ENCODE measurements at regions not wholly inside any gene's neighbourhood (a gene's known extent, or its start where the extent isn't known, plus 50 kb on each side); places are given as distances from the start of the nearest gene placed in this dataset.

DNA sequence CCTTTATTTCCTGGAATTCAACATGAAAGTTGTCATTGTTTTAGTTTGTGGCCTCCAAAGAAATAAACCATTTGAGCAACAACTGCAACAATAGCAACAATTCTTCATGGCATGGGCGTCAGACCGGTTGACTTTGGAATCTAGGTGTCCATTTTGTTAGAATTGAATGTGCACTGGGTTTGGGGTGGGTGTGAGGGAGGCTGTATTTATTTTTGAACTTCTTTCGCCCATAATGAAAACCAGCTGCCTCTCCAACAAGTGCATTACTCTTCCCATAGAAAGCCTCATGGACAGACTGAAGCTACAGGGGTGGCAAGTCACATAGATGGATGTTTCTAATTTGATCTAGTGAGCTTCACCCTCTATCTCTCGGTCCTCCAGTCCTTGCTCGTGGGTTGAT is 85.4 kb downstream of the ADAMTS15 start:
- no peak overlapping the region for H2BK15ac ChIP-seq (ENCODE audit: low read depth, low read length)

More for the DNA sequence above, 85.4 kb downstream of the ADAMTS15 start:
- no peak overlapping the region for H3K23ac ChIP-seq (ENCODE audit: insufficient read length, low read depth, low read length)
- no peak overlapping the region for H2BK20ac ChIP-seq (ENCODE audit: low read depth, low read length, poor library complexity, severe bottlenecking)
- H3K9ac ChIP-seq (ENCODE audit: extremely low read depth, insufficient read length, low read length) = no peak overlapping the region
- H3K27me3 ChIP-seq (ENCODE audit: insufficient read depth, low read length) = no peaks in the 10 kb centered on the region
- H2AFZ ChIP-seq (ENCODE audit: low read length) = no peak overlapping the region
- no peaks in the 10 kb centered on the region for H3K79me2 ChIP-seq (ENCODE audit: insufficient read depth, low read length)
- no peak overlapping the region for H2AK5ac ChIP-seq (ENCODE audit: insufficient read length, low read length)
- no peak overlapping the region for H3K27ac Mint-ChIP-seq
- H3K4me3 Mint-ChIP-seq = no peak overlapping the region
- H2BK12ac ChIP-seq (ENCODE audit: insufficient read length, low read depth, low read length) = no peak overlapping the region
- no peak overlapping the region for H3K56ac ChIP-seq (ENCODE audit: insufficient read length, low read depth, low read length)
- no peak overlapping the region for H4K5ac ChIP-seq (ENCODE audit: insufficient read length, low read depth, low read length)
- no peaks in the 10 kb centered on the region; a peak in 1 of 5 replicates for H3K9me3 Mint-ChIP-seq
- H3K4me2 ChIP-seq (ENCODE audit: insufficient read depth, insufficient read length, low read length) = no peak overlapping the region
- H3K79me1 ChIP-seq (ENCODE audit: insufficient read depth, low read depth, low read length, poor library complexity, severe bottlenecking) = no peaks in the 10 kb centered on the region
- H3K36me3 Mint-ChIP-seq (ENCODE audit: insufficient read depth in 1 of 3, low read depth in 3 of 3) = no peaks in the 10 kb centered on the region
- no peak overlapping the region for H3K18ac ChIP-seq (ENCODE audit: insufficient read length, low read depth, low read length)
- H3K4me1 Mint-ChIP-seq = peaks cover 0 to 7% of the 10 kb centered on the region in 2 experiments; a peak in 2 of 4 replicates
- no peak overlapping the region for H4K91ac ChIP-seq (ENCODE audit: insufficient read length, low read depth, low read length)
- H3K14ac ChIP-seq (ENCODE audit: insufficient read depth, low read length) = no peak overlapping the region
- no peak overlapping the region for H3T11ph ChIP-seq (ENCODE audit: low read length)
- H3K23me2 ChIP-seq (ENCODE audit: insufficient read length, low read depth, low read length, poor library complexity, severe bottlenecking) = no peaks in the 10 kb centered on the region
- H3K4me1 ChIP-seq (ENCODE audit: insufficient read depth, low read length) = no peaks in the 10 kb centered on the region
- WGBS (ENCODE audit: extremely low coverage, insufficient read length, low lambda C conversion rate) = no CpG with 5 or more reads among the region's 5 CpGs
- no peak overlapping the region for H3K4ac ChIP-seq (ENCODE audit: low read depth, low read length)
- no peak overlapping the region for H3K27ac ChIP-seq (ENCODE audit: insufficient read length, low read depth, low read length)
- H3K9me3 ChIP-seq (ENCODE audit: control insufficient read depth, low read depth, low read length) = no peaks in the 10 kb centered on the region
- H3K27me3 Mint-ChIP-seq (ENCODE audit: low read depth) = peaks cover 13% of the 10 kb centered on the region
- no peaks in the 10 kb centered on the region for H4K20me1 ChIP-seq (ENCODE audit: control insufficient read depth, insufficient read depth, insufficient read length)
- TF ChIP-seq, protein P1, sequence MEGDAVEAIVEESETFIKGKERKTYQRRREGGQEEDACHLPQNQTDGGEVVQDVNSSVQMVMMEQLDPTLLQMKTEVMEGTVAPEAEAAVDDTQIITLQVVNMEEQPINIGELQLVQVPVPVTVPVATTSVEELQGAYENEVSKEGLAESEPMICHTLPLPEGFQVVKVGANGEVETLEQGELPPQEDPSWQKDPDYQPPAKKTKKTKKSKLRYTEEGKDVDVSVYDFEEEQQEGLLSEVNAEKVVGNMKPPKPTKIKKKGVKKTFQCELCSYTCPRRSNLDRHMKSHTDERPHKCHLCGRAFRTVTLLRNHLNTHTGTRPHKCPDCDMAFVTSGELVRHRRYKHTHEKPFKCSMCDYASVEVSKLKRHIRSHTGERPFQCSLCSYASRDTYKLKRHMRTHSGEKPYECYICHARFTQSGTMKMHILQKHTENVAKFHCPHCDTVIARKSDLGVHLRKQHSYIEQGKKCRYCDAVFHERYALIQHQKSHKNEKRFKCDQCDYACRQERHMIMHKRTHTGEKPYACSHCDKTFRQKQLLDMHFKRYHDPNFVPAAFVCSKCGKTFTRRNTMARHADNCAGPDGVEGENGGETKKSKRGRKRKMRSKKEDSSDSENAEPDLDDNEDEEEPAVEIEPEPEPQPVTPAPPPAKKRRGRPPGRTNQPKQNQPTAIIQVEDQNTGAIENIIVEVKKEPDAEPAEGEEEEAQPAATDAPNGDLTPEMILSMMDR (conservative IDR thresholded peaks at IDR 0.05) = no peak
- H2BK5ac ChIP-seq (ENCODE audit: insufficient read length, low read length) = no peak overlapping the region
- no peak for DNase-seq
- no peak overlapping the region for H4K8ac ChIP-seq (replicated peaks; ENCODE audit: insufficient read length, low read depth, low read length)
- no peak overlapping the region for H2BK120ac ChIP-seq (ENCODE audit: low read depth, low read length, poor library complexity, severe bottlenecking)

Measured in H9 (cell line).